ENCODE measurements at regions not wholly inside any gene's neighbourhood (a gene's known extent, or its start where the extent isn't known, plus 50 kb on each side); places are given as distances from the start of the nearest gene placed in this dataset.

DNA sequence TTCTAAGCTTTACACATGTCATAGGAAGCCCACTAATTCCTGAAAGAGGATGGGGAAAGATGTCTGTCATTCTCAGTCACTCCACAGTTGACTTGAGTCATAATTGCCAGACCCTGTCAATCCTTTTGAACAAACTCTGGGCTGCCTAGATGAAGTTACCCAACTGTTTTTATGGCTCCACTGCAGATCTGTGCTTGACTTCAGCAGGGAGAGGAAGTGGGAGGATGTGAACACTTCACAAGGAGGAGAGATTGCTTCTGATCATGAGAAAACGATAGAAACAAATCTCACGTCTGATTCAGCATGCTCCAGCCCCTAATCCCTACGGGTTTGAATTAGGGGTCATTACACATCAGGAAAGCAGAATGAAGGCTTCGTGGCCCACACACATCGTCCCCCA lies 596.6 kb upstream of the CELF2 start:
- Histone ChIP-seq H3K4me1 (no peaks in the 10 kb centered on the region), H3K27ac (no peak overlapping the region), H3K27me3 (no peaks in the 10 kb centered on the region), H3K4me3 (no peak overlapping the region), H3K36me3 (no peaks in the 10 kb centered on the region), H3K9me3 (no peaks in the 10 kb centered on the region)
- 36 to 47% methylated on average over 5 of the region's 5 CpGs for WGBS, 2 donors
- ATAC-seq, result no peak
- intact Hi-C loops (cut with DNase I), result no loop called here
- TF ChIP-seq, protein P1, sequence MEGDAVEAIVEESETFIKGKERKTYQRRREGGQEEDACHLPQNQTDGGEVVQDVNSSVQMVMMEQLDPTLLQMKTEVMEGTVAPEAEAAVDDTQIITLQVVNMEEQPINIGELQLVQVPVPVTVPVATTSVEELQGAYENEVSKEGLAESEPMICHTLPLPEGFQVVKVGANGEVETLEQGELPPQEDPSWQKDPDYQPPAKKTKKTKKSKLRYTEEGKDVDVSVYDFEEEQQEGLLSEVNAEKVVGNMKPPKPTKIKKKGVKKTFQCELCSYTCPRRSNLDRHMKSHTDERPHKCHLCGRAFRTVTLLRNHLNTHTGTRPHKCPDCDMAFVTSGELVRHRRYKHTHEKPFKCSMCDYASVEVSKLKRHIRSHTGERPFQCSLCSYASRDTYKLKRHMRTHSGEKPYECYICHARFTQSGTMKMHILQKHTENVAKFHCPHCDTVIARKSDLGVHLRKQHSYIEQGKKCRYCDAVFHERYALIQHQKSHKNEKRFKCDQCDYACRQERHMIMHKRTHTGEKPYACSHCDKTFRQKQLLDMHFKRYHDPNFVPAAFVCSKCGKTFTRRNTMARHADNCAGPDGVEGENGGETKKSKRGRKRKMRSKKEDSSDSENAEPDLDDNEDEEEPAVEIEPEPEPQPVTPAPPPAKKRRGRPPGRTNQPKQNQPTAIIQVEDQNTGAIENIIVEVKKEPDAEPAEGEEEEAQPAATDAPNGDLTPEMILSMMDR (IDR thresholded peaks at IDR 0.05), result no peak
- DNase-seq, result no peak
- FAIRE-seq, result no peak

- WGBS, 2 donors, result 51 to 60% methylated on average over 5 of the region's 5 CpGs
- intact Hi-C loops (cut with DNase I), result no loop called here
- H3K27ac ChIP-seq, result no peak overlapping the region
- DNase-seq, result no peak
- no peaks in the 10 kb centered on the region for H3K9me3 ChIP-seq
- no peak for ATAC-seq
- H3K4me3 ChIP-seq, result no peak overlapping the region
- TF ChIP-seq, protein P1 (IDR thresholded peaks at IDR 0.05), result no peak
- no peaks in the 10 kb centered on the region for H3K4me1 ChIP-seq
- no peaks in the 10 kb centered on the region for H3K36me3 ChIP-seq
- FAIRE-seq, result no peak
- peaks cover 0 to 8% (median 0%) of the 10 kb centered on the region in 4 donors for H3K27me3 ChIP-seq
Observed at GRCh38 chr10:10431422-10432066, 586.1 kb upstream of the CELF2 start.

GRCh38 chr10:10432296-10433035 lies 585.2 kb upstream of the CELF2 start:
- H3K4me1 ChIP-seq, result no peaks in the 10 kb centered on the region
- FAIRE-seq (no peak), DNase-seq (no peak), ATAC-seq (no peak)
- WGBS, 2 donors, result 52 to 57% methylated on average over 9 of the region's 9 CpGs
- H3K4me3 ChIP-seq, result no peak overlapping the region
- H3K9me3 ChIP-seq, result no peaks in the 10 kb centered on the region
- TF ChIP-seq, protein P1 (IDR thresholded peaks at IDR 0.05), result no peak
- H3K27me3 ChIP-seq, result peaks cover 0 to 8% (median 0%) of the 10 kb centered on the region in 4 donors
- no peaks in the 10 kb centered on the region for H3K36me3 ChIP-seq
- intact Hi-C loops (cut with DNase I), result no loop called here
- no peak overlapping the region for H3K27ac ChIP-seq

GRCh38 chr10:10434312-10434711 lies 583.4 kb upstream of the CELF2 start:
- intact Hi-C loops (cut with DNase I), result no loop called here
- peaks cover 0 to 8% (median 0%) of the 10 kb centered on the region in 4 donors for H3K27me3 ChIP-seq
- no peak overlapping the region for H3K4me3 ChIP-seq
- no peaks in the 10 kb centered on the region for H3K4me1 ChIP-seq
- no peak for FAIRE-seq
- no peaks in the 10 kb centered on the region for H3K36me3 ChIP-seq
- H3K9me3 ChIP-seq, result no peaks in the 10 kb centered on the region
- no peak overlapping the region for H3K27ac ChIP-seq
- no peak for DNase-seq
- WGBS, 2 donors, result 70 to 75% methylated on average over 4 of the region's 4 CpGs
- no peak for ATAC-seq
- TF ChIP-seq, protein P1 (IDR thresholded peaks at IDR 0.05), result no peak

- no peak for FAIRE-seq
- H3K27me3 ChIP-seq, result peaks cover 0 to 5% (median 0%) of the 10 kb centered on the region in 4 donors
Observed at GRCh38 chr10:10437886-10438285, 579.8 kb upstream of the CELF2 start.

More at GRCh38 chr10:10437886-10438285, 579.8 kb upstream of the CELF2 start:
- H3K4me3 ChIP-seq, result no peak overlapping the region
- TF ChIP-seq, protein P1 (IDR thresholded peaks at IDR 0.05), result no peak
- no peak for ATAC-seq
- no peaks in the 10 kb centered on the region for H3K4me1 ChIP-seq
- no peaks in the 10 kb centered on the region for H3K36me3 ChIP-seq
- no peaks in the 10 kb centered on the region for H3K9me3 ChIP-seq
- H3K27ac ChIP-seq, result no peak overlapping the region
- DNase-seq, result no peak
- intact Hi-C loops (cut with DNase I), result no loop called here
- WGBS, 2 donors, result 41 to 53% methylated on average over 4 of the region's 4 CpGs
